GM06990 (cell line): ENCODE measurements at regions not wholly inside any gene's neighbourhood (a gene's known extent, or its start where the extent isn't known, plus 50 kb on each side); places are given as distances from the start of the nearest gene placed in this dataset.
"Not testable (repeated sequence)": the region's sequence is repeated elsewhere in the genome, so short reads cannot be mapped to it uniquely, and the experiment has no call there.

Source experiments
- DNase-seq: peaks from one replicate; pipeline ENCODE4 v3.0.0-alpha.2; 2011; ENCODE audit not compliant: insufficient read length; ENCODE audit errors: extremely low read depth
- H3K27me3 ChIP-seq: replicated peaks from 2 replicates; pipeline ENCODE4 v1.6.0; 2011; ENCODE audit warnings: low read length; ENCODE audit not compliant: control insufficient read depth, insufficient read depth
- H3K36me3 ChIP-seq: 2 replicates; pipeline ENCODE4 v1.5.1; 2011; ENCODE audit warnings: low read length; ENCODE audit not compliant: control insufficient read depth, insufficient read depth
- H3K4me3 ChIP-seq: replicated peaks from 2 replicates; pipeline ENCODE4 v1.5.1; 2011; ENCODE audit warnings: low read depth, mild to moderate bottlenecking, control low read depth, low read length
- CTCF ChIP-seq: IDR thresholded peaks from 2 replicates; pipeline ENCODE4 v1.5.1; 2011; ENCODE audit warnings: low read length, control low read depth, mild to moderate bottlenecking, inconsistent platforms; ENCODE audit not compliant: insufficient read depth, poor library complexity, severe bottlenecking

- no peak for TF ChIP-seq CTCF
- no peaks in the 10 kb centered on the region for H3K36me3 ChIP-seq
- no peak for DNase-seq
- H3K27me3 ChIP-seq, result no peaks in the 10 kb centered on the region
- H3K4me3 ChIP-seq, result no peak overlapping the region
These were observed 239.4 kb upstream of the KRR1 start for GRCh38 chr12:75750716-75751306.

GRCh38 chr12:75748990-75749389 is 237.6 kb upstream of the KRR1 start:
- not testable (repeated sequence) for H3K4me3 ChIP-seq, H3K36me3 ChIP-seq, H3K27me3 ChIP-seq, DNase-seq

- no peak for TF ChIP-seq CTCF
- Histone ChIP-seq H3K27me3 (no peaks in the 10 kb centered on the region), H3K4me3 (no peak overlapping the region), H3K36me3 (no peaks in the 10 kb centered on the region)
- no peak for DNase-seq
These were observed 236.7 kb upstream of the KRR1 start for GRCh38 chr12:75748136-75748535.

GRCh38 chr12:75747572-75748021 is 236.2 kb upstream of the KRR1 start:
- TF ChIP-seq CTCF, result no peak
- Histone ChIP-seq H3K27me3 (no peaks in the 10 kb centered on the region), H3K4me3 (no peak overlapping the region), H3K36me3 (no peaks in the 10 kb centered on the region)
- DNase-seq, result no peak

GRCh38 chr12:75746621-75747020 is 235.2 kb upstream of the KRR1 start:
- no peaks in the 10 kb centered on the region for H3K36me3 ChIP-seq
- TF ChIP-seq CTCF, result no peak
- no peaks in the 10 kb centered on the region for H3K27me3 ChIP-seq
- DNase-seq, result no peak
- H3K4me3 ChIP-seq, result no peak overlapping the region

- Histone ChIP-seq H3K4me3 (no peak overlapping the region), H3K27me3 (no peaks in the 10 kb centered on the region), H3K36me3 (no peaks in the 10 kb centered on the region)
- TF ChIP-seq CTCF, result no peak
- no peak for DNase-seq
These were observed 233.3 kb upstream of the KRR1 start for GRCh38 chr12:75744607-75745256.
